ENCODE measurements at regions not wholly inside any gene's neighbourhood (a gene's known extent, or its start where the extent isn't known, plus 50 kb on each side); places are given as distances from the start of the nearest gene placed in this dataset.

GRCh38 chr4:23533859-23534258, 356.0 kb downstream of the PPARGC1A start:
- TF ChIP-seq CTCF (IDR thresholded peaks at IDR 0.05) = no peak
- TF ChIP-seq POLR2A (IDR thresholded peaks at IDR 0.05) = no peak
